HG03066 (cell line): ENCODE measurements at regions not wholly inside any gene's neighbourhood (a gene's known extent, or its start where the extent isn't known, plus 50 kb on each side); places are given as distances from the start of the nearest gene placed in this dataset.
A peak's percentile ranks its signal among the peaks of the same experiment; 100 is the strongest.

ENCODE experiments used
- ATAC-seq: cut with Tn5 transposase; IDR thresholded peaks from one replicate; pipeline ENCODE4 v1.9.1; 2021; ENCODE audit warnings: low read depth; ENCODE audit not compliant: unreplicated experiment

- ATAC-seq, result no peak
Measured at GRCh38 chr7:22658031-22658430, 69.0 kb upstream of the IL6 start.

GRCh38 chr7:22657479-22657878, 69.5 kb upstream of the IL6 start:
- no peak for ATAC-seq

- ATAC-seq, result no peak
Measured at GRCh38 chr7:22655781-22656180, 71.2 kb upstream of the IL6 start.

- ATAC-seq, result no peak
Measured at GRCh38 chr7:22654831-22655230, 72.2 kb upstream of the IL6 start.

GRCh38 chr7:22653951-22654350, 73.0 kb upstream of the IL6 start:
- ATAC-seq, result no peak

- ATAC-seq, result no peak
Measured at GRCh38 chr7:22651534-22652243, 75.3 kb upstream of the IL6 start.

GRCh38 chr7:22651036-22651435, 76.0 kb upstream of the IL6 start:
- ATAC-seq, result no peak

GRCh38 chr7:22649686-22650085, 77.3 kb upstream of the IL6 start:
- ATAC-seq, result no peak

- ATAC-seq, result no peak
Measured at GRCh38 chr7:22647451-22648257, 79.3 kb upstream of the IL6 start.

GRCh38 chr7:22645418-22646181, 81.4 kb upstream of the IL6 start:
- ATAC-seq, result no peak

- ATAC-seq, result no peak
Measured at GRCh38 chr7:22642454-22642853, 84.5 kb upstream of the IL6 start.

- peak; percentile 99 for ATAC-seq
Measured at GRCh38 chr7:22640269-22640668, 86.7 kb upstream of the IL6 start.

- ATAC-seq, result no peak
Measured at GRCh38 chr7:22639396-22639795, 87.6 kb upstream of the IL6 start.

GRCh38 chr7:22635349-22635748, 91.7 kb upstream of the IL6 start:
- no peak for ATAC-seq

- no peak for ATAC-seq
Measured at GRCh38 chr7:22633954-22634474, 93.0 kb upstream of the IL6 start.

- no peak for ATAC-seq
Measured at GRCh38 chr7:22633286-22633953, 93.6 kb upstream of the IL6 start.

GRCh38 chr7:22632674-22633073, 94.3 kb upstream of the IL6 start:
- no peak for ATAC-seq

- ATAC-seq, result no peak
Measured at GRCh38 chr7:22631730-22632129, 95.3 kb upstream of the IL6 start.

GRCh38 chr7:22630069-22630468, 96.9 kb upstream of the IL6 start:
- ATAC-seq, result no peak

GRCh38 chr7:22629056-22629455, 97.9 kb upstream of the IL6 start:
- ATAC-seq, result no peak

- no peak for ATAC-seq
Measured at GRCh38 chr7:22628112-22628511, 98.9 kb upstream of the IL6 start.
